GM19452 (cell line): ENCODE measurements at regions not wholly inside any gene's neighbourhood (a gene's known extent, or its start where the extent isn't known, plus 50 kb on each side); places are given as distances from the start of the nearest gene placed in this dataset.

Source experiments
- ATAC-seq: cut with Tn5 transposase; IDR thresholded peaks from one replicate; pipeline ENCODE4 v1.9.1; 2021; ENCODE audit not compliant: unreplicated experiment

GRCh38 chr20:24079661-24080412 lies 91.3 kb upstream of the GGTLC1 start:
- no peak for ATAC-seq

DNA sequence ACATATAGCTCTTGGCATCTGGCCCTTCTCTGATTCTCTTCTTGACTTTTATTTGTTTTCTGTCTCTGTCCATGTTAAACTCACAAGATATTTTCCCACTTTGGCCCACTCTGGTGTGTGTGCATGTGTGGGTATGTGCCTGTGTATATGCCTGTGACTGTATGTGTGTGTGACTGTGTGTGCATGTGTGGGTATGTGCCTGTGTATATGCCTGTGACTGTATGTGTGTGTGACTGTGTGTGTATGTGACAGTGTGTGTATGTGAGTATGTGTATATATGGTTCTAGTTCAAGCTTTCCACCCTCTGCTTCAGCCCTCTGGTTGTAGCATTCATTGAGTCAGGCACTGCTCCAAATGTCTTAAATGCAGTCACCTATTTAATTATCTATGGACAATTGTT lies 88.6 kb upstream of the GGTLC1 start:
- ATAC-seq: no peak

DNA sequence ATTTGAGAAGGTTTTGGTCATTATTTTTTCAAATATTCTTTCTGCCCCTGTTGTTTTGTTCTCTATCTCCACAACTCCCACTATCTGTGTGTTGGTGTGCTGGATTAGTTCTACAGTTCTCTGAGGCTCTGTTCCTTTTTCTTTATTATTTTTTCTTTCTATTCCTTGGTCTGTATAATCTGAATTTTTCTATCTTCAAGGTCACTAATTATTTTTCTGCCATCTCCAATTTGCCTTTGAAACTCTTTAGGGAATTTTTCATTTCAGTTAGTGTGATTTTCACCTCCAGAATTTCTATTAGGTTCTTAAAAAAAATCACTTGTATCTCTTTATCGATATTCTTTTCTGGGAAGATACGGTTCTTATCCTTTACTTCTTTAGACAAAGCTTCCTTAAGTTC lies 82.1 kb upstream of the GGTLC1 start:
- no peak for ATAC-seq

GRCh38 chr20:24066076-24066700 lies 77.6 kb upstream of the GGTLC1 start:
- ATAC-seq: no peak

DNA sequence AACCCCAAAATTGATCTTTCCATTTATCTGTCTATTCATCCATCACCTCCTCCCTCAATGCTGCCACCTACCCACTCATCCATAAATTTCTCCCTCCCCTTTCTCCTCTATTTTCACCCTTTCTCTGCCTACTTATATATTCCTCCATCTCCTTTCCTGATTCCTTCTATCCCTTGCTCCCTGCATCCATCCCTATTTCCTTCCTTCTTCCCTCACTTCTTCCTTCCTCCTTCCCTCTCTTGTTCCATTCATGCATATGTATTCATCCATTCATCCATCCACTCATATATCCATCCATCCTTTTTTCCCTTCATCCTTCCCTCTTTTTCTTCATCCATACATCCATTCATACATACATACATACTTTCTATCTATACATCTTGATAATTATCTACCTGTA lies 76.3 kb upstream of the GGTLC1 start:
- no peak for ATAC-seq

DNA sequence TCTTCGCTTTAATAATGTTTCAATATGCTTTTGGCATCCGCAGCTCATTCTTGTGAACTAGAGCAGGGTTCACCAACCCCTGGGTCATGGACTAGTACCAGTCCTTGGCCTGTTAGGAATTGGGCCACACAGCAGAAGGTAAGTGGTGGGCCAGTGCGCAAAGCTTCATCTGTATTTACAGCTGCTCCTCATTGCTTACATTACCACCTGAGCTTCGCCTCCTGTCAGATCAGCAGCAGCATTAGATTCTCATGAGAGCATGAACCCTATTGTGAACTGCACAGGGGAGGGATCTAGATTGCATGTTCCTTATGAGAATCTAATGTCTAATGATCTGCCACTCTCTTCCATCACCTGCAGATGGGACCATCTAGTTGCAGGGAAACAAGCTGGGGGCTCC lies 75.5 kb upstream of the GGTLC1 start:
- no peak for ATAC-seq

- no peak for ATAC-seq
Observed at GRCh38 chr20:24063100-24063499, 74.5 kb upstream of the GGTLC1 start.

GRCh38 chr20:24060851-24061590 lies 72.4 kb upstream of the GGTLC1 start:
- ATAC-seq: no peak

DNA sequence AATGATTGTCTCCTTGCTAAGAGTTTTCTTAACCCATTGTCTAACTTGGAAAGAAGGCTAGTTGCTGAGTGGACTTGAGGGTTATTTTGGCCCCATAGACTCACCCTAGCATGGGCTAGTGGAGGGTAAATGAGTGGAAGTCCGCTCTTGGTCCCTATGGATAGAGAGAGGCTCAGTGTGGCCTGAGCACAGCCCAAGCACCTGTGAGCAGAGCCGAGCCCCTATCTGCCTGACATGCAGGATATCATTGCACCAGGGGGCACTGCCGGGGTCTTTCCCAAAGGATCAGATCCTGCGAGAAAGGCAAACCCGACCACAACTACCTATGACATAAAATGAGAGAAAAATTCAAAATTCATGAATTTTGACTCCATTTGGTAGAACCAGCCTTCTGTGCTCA lies 70.6 kb upstream of the GGTLC1 start:
- no peak for ATAC-seq

DNA sequence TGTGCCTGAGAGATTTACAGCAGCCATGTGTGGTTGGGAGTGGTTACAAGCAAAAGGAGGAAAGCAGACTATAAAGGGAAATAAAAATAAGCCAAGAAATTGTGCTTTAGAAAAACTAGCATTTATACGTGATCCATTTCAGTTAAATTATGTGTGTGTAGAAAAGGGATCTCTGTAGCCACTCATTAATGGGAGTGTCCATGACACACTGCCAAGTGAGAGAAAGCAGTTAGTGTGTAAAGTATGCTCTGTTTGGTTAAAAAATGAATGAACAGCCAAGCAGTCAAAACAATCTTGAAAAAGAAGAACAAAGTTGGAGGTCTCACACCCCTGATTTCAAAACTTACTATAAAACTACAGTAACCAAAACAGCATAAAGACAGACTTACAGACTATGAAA lies 67.9 kb upstream of the GGTLC1 start:
- no peak for ATAC-seq

GRCh38 chr20:24052599-24053275 lies 64.2 kb upstream of the GGTLC1 start:
- no peak for ATAC-seq

DNA sequence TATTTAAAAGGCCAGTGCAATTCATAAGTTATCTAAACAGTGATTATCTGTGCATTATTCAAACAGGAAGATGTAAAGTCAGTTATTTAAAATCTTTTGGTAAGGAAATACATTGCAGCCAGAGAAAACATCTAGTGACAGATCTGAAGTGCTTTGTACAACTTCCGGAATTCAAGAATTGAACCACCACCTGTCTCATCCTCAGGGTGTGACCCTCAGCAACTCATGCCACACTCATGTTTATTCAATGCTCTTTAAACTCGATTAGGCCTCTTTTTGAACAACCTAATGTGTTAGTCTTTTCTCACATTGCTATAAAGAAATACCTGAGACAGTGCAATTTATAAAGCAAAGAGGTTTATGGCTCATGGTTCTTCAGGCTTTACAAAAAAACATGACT lies 62.6 kb upstream of the GGTLC1 start:
- ATAC-seq: no peak

GRCh38 chr20:24050119-24050518 lies 61.5 kb upstream of the GGTLC1 start:
- no peak for ATAC-seq

- ATAC-seq: no peak
Observed at GRCh38 chr20:24049081-24049480, 60.5 kb upstream of the GGTLC1 start.

DNA sequence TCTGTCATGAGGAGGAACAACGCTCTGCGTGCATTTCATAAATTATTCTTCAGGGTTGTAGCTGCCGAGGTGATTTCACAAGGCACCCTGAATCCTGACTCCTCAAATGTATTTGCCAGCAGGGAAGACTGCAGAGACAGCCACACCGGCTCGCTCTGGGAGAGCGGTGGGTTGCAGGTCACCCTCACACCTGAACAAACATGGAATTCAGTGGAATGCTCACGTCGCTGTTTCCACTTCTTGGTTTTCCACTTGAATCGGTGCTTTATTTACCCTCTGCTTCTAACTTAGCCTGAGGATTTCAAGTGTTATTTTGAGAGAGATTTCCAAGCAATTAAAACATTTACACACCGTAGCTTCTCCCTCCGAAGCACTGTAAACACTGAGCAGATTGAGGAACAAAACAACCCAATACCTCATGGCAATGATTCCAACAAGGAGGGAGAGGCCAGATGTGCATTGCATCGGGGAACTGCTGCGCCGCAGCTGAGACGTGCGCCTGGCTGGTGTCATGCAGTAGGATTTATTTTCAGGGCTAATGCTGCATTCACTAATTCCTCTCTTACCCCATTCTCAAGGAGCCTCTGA lies 59.5 kb upstream of the GGTLC1 start:
- ATAC-seq: no peak

DNA sequence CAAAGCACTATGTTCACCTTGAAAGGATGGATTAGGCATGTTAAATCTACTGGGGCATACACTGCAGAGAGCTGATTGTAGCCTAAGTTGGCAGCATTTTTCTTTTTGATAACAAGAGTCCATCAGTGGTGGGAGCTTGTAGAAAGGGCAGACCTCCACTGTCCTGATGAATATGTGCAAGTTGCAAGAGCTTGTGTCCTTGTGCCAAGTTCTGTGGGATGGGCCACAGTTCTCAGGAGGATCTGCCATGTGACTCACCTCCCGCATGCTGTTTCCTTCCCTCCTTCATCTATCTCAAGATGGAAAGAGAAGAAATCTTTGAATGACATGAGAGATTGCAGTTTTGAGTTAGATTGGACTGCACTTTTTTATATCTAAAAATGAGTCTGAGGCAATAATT lies 58.3 kb upstream of the GGTLC1 start:
- no peak for ATAC-seq

GRCh38 chr20:24045621-24046318 lies 57.2 kb upstream of the GGTLC1 start:
- no peak for ATAC-seq

DNA sequence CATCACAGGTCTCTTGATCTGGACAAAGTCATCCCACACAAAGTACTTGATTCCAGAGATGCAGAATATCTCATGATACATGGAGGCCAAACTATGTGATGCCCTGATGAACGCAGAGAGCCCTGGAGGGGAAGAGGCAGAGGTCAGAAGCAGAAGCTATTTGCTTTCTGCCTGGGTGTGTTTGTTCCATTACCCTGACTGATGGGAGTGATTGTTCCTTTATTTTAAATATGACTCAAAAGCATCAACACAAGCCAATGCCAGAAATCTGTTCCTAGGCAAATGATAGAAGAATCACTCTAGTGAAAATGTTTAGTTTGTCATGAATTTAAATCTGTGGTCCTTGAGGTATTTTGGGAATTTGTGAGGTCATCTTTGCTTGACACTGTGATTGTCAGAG lies 54.7 kb upstream of the GGTLC1 start:
- no peak for ATAC-seq

GRCh38 chr20:24042646-24043045 lies 54.1 kb upstream of the GGTLC1 start:
- no peak for ATAC-seq

GRCh38 chr20:24040896-24041459 lies 52.4 kb upstream of the GGTLC1 start:
- no peak for ATAC-seq
